ENCODE measurements at regions not wholly inside any gene's neighbourhood (a gene's known extent, or its start where the extent isn't known, plus 50 kb on each side); places are given as distances from the start of the nearest gene placed in this dataset.

- no peak overlapping the region for H3K27ac ChIP-seq
- TF ChIP-seq, protein P1, sequence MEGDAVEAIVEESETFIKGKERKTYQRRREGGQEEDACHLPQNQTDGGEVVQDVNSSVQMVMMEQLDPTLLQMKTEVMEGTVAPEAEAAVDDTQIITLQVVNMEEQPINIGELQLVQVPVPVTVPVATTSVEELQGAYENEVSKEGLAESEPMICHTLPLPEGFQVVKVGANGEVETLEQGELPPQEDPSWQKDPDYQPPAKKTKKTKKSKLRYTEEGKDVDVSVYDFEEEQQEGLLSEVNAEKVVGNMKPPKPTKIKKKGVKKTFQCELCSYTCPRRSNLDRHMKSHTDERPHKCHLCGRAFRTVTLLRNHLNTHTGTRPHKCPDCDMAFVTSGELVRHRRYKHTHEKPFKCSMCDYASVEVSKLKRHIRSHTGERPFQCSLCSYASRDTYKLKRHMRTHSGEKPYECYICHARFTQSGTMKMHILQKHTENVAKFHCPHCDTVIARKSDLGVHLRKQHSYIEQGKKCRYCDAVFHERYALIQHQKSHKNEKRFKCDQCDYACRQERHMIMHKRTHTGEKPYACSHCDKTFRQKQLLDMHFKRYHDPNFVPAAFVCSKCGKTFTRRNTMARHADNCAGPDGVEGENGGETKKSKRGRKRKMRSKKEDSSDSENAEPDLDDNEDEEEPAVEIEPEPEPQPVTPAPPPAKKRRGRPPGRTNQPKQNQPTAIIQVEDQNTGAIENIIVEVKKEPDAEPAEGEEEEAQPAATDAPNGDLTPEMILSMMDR (conservative IDR thresholded peaks at IDR 0.05): no peak
- TF ChIP-seq ZFX (IDR thresholded peaks at IDR 0.05): no peak
These were observed 234.2 kb upstream of the TOX3 start for GRCh38 chr16:52781005-52781630.

GRCh38 chr16:52773026-52773425, 226.1 kb upstream of the TOX3 start:
- H3K27ac ChIP-seq: no peak overlapping the region
- TF ChIP-seq, protein P1 (conservative IDR thresholded peaks at IDR 0.05): no peak
- TF ChIP-seq ZFX (IDR thresholded peaks at IDR 0.05): no peak

DNA sequence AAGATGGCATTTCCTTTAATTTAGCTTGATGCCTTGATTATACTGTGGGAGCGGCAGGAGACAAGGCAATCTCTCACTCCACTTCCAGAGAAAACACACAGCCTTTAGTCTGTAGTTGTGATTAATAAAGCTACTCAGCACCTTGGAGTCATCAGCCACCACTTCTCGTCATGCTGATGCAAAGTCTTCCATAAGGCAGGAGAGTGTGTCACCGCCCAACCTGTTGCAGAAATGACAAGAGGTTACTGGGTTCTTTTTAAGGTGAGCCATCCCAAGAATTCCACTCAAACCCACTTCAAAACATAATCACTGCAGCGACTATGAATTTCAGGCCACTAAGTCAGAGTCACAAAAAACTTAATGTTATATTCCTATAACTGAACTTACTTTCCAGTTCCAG, 223.9 kb upstream of the TOX3 start:
- H3K27ac ChIP-seq: no peak overlapping the region
- no peak for TF ChIP-seq ZFX (IDR thresholded peaks at IDR 0.05)
- TF ChIP-seq, protein P1 (conservative IDR thresholded peaks at IDR 0.05): no peak

DNA sequence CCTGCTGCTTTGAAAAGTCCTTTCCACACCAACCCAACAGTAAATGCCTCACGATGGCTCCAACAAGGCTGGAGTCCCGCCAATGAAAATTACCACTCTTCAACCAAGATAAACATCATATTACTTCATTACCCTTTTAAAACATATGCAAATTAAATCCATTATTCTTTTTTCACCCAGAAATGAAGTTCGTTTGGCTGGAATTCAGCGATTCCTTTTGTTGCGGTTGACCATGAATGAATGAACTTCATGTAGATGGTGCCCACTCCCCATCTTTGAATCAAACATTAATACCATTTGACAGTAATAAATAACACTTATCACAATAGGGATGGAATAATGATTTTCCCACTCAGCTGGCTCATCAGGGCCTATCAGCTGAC, 211.5 kb upstream of the TOX3 start:
- TF ChIP-seq, protein P1 (conservative IDR thresholded peaks at IDR 0.05): no peak
- no peak for TF ChIP-seq ZFX (IDR thresholded peaks at IDR 0.05)

GRCh38 chr16:52757746-52758472, 211.0 kb upstream of the TOX3 start:
- H3K27ac ChIP-seq: no peak overlapping the region; the same call in 1 of the 2 replicates
- no peak for TF ChIP-seq ZFX (IDR thresholded peaks at IDR 0.05)

More for the DNA sequence above, 211.5 kb upstream of the TOX3 start:
- no peak overlapping the region for H3K27ac ChIP-seq

- TF ChIP-seq ZFX (IDR thresholded peaks at IDR 0.05): no peak
- TF ChIP-seq, protein P1 (conservative IDR thresholded peaks at IDR 0.05): no peak
These were observed 210.0 kb upstream of the TOX3 start for GRCh38 chr16:52756812-52757517.

GRCh38 chr16:52755396-52755795, 208.5 kb upstream of the TOX3 start:
- H3K27ac ChIP-seq: no peak overlapping the region
- TF ChIP-seq, protein P1 (conservative IDR thresholded peaks at IDR 0.05): no peak
- no peak for TF ChIP-seq ZFX (IDR thresholded peaks at IDR 0.05)

More at GRCh38 chr16:52756812-52757517, 210.0 kb upstream of the TOX3 start:
- H3K27ac ChIP-seq: no peak overlapping the region; the same call in 1 of the 2 replicates

All from C4-2B (cell line).